ENCODE measurements at regions not wholly inside any gene's neighbourhood (a gene's known extent, or its start where the extent isn't known, plus 50 kb on each side); places are given as distances from the start of the nearest gene placed in this dataset.

DNA sequence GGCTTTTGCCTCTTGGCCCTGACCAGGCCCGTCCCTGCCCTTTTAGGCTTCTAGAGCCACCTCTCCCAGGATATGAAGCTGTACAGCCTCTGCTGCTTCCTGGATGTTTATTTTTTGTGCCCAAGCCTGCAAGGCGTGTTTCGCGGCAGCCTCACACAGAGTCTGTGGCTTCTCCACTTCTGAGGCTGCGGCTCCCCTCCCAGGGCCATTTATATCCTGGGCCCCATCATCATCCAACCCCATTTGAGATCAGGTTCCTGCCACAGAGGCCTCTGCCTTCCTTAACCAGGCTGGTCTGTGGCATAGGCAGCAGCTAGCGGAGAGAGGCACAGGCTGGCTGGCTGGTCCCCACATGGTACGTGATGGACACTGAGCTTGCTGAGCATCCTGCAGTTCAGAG lies 114.1 kb upstream of the PWP1 start:
- ATAC-seq (ENCODE audit: low FRiP score) (no peak), DNase-seq (ENCODE audit: low spot score) (no peak)
- TF ChIP-seq, protein P1, sequence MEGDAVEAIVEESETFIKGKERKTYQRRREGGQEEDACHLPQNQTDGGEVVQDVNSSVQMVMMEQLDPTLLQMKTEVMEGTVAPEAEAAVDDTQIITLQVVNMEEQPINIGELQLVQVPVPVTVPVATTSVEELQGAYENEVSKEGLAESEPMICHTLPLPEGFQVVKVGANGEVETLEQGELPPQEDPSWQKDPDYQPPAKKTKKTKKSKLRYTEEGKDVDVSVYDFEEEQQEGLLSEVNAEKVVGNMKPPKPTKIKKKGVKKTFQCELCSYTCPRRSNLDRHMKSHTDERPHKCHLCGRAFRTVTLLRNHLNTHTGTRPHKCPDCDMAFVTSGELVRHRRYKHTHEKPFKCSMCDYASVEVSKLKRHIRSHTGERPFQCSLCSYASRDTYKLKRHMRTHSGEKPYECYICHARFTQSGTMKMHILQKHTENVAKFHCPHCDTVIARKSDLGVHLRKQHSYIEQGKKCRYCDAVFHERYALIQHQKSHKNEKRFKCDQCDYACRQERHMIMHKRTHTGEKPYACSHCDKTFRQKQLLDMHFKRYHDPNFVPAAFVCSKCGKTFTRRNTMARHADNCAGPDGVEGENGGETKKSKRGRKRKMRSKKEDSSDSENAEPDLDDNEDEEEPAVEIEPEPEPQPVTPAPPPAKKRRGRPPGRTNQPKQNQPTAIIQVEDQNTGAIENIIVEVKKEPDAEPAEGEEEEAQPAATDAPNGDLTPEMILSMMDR (IDR thresholded peaks at IDR 0.05), result no peak

DNA sequence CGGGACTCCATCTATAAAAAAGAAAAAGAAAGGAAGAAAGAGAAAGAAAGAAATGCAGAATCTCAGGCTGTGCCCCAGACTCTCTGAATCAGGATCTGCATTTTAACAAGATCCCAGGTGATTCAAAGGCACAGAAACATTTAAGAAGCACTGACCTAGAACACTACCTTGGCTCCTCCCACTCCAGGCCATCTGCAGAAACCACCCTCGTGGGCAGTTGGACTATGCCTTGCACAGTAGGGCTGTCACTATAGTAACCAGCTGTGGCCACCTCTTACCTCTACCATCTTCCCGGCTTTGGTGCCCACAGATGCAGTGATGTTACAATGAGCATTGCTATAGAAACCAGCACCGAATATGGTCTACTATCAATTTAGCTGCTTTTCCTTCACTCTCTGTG lies 110.9 kb upstream of the PWP1 start:
- TF ChIP-seq, protein P1 (IDR thresholded peaks at IDR 0.05), result no peak
- ATAC-seq (ENCODE audit: low FRiP score) (no peak), DNase-seq (ENCODE audit: low spot score) (no peak)

DNA sequence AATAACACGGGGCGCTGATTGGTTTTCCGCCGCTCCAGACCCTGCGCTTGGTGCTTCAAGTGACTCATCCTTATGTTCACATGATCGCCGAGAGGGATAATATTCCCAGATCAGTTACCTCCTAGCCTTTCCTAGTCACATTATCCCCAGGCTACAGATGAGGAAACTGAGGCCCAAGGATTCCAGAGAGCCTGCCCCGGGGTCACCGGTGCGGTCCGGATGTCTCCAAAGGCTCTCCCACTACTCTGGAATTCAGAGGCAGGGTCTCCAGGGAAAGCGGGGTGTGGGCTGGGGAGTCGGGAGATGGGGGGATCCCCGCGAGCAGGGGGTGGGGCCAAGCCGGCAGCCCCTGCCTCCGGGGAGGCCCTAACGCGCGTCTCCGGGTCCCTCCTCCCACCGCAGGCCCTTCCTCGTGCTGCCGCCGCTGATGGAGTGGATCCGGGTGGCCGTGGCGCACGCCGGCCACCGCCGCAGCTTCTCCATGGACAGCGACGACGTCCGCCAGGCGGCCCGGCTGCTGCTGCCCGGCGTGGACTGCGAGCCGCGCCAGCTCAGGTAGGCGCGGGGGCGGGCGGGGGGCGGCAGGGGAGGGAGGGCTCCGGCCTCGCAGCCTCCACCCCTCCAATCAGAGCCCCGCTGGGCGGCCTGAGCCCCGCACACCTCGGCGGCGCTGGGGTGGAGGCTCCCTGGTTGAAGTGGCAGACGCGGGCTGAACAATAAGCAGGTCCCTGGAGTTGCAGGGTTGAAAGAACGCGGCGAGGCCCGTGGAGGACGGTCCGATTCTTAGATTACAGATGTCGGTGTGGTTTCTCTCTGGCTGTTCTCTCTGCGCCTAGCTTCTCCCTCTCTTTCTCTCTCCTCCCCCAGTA lies 104.6 kb upstream of the PWP1 start:
- ATAC-seq (ENCODE audit: low FRiP score) (no peak), DNase-seq (ENCODE audit: low spot score) (no peak)
- TF ChIP-seq, protein P1 (IDR thresholded peaks at IDR 0.05), result no peak

DNA sequence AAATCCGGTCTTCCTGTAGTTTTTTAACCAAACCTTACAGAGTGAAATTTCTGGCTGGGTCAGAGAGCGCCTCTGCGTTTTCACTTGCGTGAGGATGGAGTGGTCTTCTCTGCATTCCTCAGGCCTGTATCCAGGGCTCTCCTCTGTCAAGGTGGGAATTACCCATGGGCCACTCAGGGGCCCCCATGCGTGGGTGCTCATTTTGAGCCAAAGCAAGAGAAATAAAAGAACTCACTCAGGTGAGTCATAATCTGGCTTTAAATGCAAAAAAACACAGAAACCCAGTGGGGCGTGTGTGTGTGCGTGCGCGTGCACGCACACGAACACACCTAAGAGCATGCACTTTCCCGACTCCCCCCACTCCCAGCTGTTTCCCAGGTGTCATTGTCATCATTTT lies 104.0 kb upstream of the PWP1 start:
- DNase-seq (ENCODE audit: low spot score) (no peak), ATAC-seq (ENCODE audit: low FRiP score) (no peak)
- TF ChIP-seq, protein P1 (IDR thresholded peaks at IDR 0.05), result no peak

DNA sequence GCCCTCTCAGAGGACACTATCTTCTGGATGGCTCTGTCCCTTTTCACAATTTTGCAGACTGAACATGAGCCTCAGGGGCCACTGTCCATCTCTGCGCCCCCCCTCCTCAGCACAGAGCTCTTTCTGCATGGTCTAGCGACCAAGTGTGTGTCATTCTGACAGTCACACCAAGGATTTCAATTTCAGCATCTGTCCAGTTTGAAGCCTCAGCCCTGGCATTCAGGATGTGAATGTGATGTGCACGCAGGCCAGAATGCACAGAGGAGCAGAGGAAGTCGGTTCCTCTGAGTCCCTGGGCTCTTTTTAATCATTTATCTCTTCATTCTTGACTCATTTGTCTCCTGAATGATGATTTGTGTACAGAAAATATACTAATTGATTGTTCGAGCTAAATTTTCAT lies 102.0 kb upstream of the PWP1 start:
- TF ChIP-seq, protein P1 (IDR thresholded peaks at IDR 0.05), result no peak
- ATAC-seq (ENCODE audit: low FRiP score) (no peak), DNase-seq (ENCODE audit: low spot score) (no peak)

DNA sequence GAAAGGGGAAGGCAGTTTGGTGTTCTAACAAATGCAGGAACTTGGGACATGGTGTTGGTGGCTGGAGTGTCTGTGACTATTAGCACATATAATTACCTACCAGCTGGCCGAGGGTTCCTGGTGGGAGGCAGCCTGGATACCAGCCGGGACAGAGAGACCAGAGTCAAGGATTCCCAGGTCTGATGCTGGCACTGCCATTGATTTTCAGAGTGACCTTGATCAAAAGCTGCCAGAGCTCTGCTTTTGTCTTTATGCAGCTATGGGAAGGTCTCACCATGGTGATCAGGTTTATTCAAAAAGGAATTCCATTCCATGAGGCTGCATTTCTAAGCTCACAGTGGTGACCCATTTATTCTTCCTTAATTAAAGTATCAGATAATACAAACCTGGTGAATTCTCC lies 101.0 kb upstream of the PWP1 start:
- no peak for DNase-seq (ENCODE audit: low spot score)
- TF ChIP-seq, protein P1 (IDR thresholded peaks at IDR 0.05), result no peak
- no peak for ATAC-seq (ENCODE audit: low FRiP score)

Measured in omental fat pad (tissue), 3 donors.